ENCODE measurements at regions not wholly inside any gene's neighbourhood (a gene's known extent, or its start where the extent isn't known, plus 50 kb on each side); places are given as distances from the start of the nearest gene placed in this dataset.
A peak's percentile ranks its signal among the peaks of the same experiment; 100 is the strongest.

GRCh38 chr16:73206151-73206707, 158.3 kb upstream of the ZFHX3 start:
- Histone ChIP-seq H4K91ac (ENCODE audit: low read depth, low read length) (no peak overlapping the region), H2BK5ac (ENCODE audit: low read depth, low read length, poor library complexity) (no peak overlapping the region)
- DNase-seq: peak in 1 of 2 donors; percentile 34

GRCh38 chr16:73205153-73205886, 157.4 kb upstream of the ZFHX3 start:
- H4K91ac ChIP-seq (ENCODE audit: low read depth, low read length): no peak overlapping the region

More at GRCh38 chr16:73206151-73206707, 158.3 kb upstream of the ZFHX3 start:
- H3K23ac ChIP-seq (ENCODE audit: low read length): no peak overlapping the region
- H3K9ac ChIP-seq (ENCODE audit: low read length): no peak overlapping the region
- no peaks in the 10 kb centered on the region for H3K27me3 ChIP-seq (ENCODE audit: insufficient read depth, low read length)
- H3K9me3 ChIP-seq (ENCODE audit: insufficient read depth, low read depth, low read length): no peaks in the 10 kb centered on the region
- no peak overlapping the region for H2BK12ac ChIP-seq (ENCODE audit: low read length)
- H4K8ac ChIP-seq (ENCODE audit: low read depth, low read length): no peak overlapping the region
- no peak overlapping the region for H3K14ac ChIP-seq (ENCODE audit: low read length)
- no peak overlapping the region for H2AFZ ChIP-seq (ENCODE audit: insufficient read depth, low read length, poor library complexity)
- no peaks in the 10 kb centered on the region for H3K36me3 ChIP-seq (ENCODE audit: control insufficient read depth in 1 of 2, insufficient read depth in 2 of 2, low read length in 2 of 2)
- no peak overlapping the region for H3K4me2 ChIP-seq (ENCODE audit: low read length)
- no peak overlapping the region for H4K12ac ChIP-seq (ENCODE audit: low read depth, low read length)
- H3K18ac ChIP-seq (ENCODE audit: low read length): no peak overlapping the region
- no peaks in the 10 kb centered on the region for H3K79me1 ChIP-seq (ENCODE audit: low read length)
- no peak overlapping the region for H2AK5ac ChIP-seq (ENCODE audit: low read length)
- no peak overlapping the region for H2BK120ac ChIP-seq (ENCODE audit: insufficient read depth, low read length, poor library complexity)
- no peak overlapping the region for H3K4me3 ChIP-seq (ENCODE audit: low read depth, low read length)
- no peaks in the 10 kb centered on the region for H3K4me1 ChIP-seq (ENCODE audit: control insufficient read depth in 1 of 2, insufficient read depth in 2 of 2, low read length in 2 of 2)
- no peaks in the 10 kb centered on the region for H3K79me2 ChIP-seq (ENCODE audit: control insufficient read depth, insufficient read depth, low read length, poor library complexity)
- no peak overlapping the region for H3K27ac ChIP-seq (ENCODE audit: low read depth, low read length)
- WGBS (ENCODE audit: extremely low coverage, insufficient coverage, insufficient read length): 100% methylated on average over 1 of the region's 2 CpGs
- no peak overlapping the region for H3K4ac ChIP-seq (ENCODE audit: low read depth, low read length)

GRCh38 chr16:73204359-73205152, 156.6 kb upstream of the ZFHX3 start:
- Histone ChIP-seq H2AK5ac (ENCODE audit: low read length) (no peak overlapping the region), H3K27ac (ENCODE audit: low read depth, low read length) (no peak overlapping the region), H3K27me3 (ENCODE audit: insufficient read depth, low read length) (no peaks in the 10 kb centered on the region), H3K36me3 (ENCODE audit: control insufficient read depth in 1 of 2, insufficient read depth in 2 of 2, low read length in 2 of 2) (no peaks in the 10 kb centered on the region), H4K91ac (ENCODE audit: low read depth, low read length) (no peak overlapping the region), H3K4ac (ENCODE audit: low read depth, low read length) (no peak overlapping the region), H3K23ac (ENCODE audit: low read length) (no peak overlapping the region), H3K79me1 (ENCODE audit: low read length) (no peaks in the 10 kb centered on the region), H2BK120ac (ENCODE audit: insufficient read depth, low read length, poor library complexity) (no peak overlapping the region), H3K9me3 (ENCODE audit: insufficient read depth, low read depth, low read length) (no peaks in the 10 kb centered on the region), H4K8ac (ENCODE audit: low read depth, low read length) (no peak overlapping the region), H4K12ac (ENCODE audit: low read depth, low read length) (no peak overlapping the region), H2BK12ac (ENCODE audit: low read length) (no peak overlapping the region), H3K4me2 (ENCODE audit: low read length) (no peak overlapping the region), H3K9ac (ENCODE audit: low read length) (no peak overlapping the region), H3K4me3 (ENCODE audit: low read depth, low read length) (no peak overlapping the region), H3K18ac (ENCODE audit: low read length) (no peak overlapping the region), H3K4me1 (ENCODE audit: control insufficient read depth in 1 of 2, insufficient read depth in 2 of 2, low read length in 2 of 2) (no peaks in the 10 kb centered on the region), H3K14ac (ENCODE audit: low read length) (no peak overlapping the region), H3K79me2 (ENCODE audit: control insufficient read depth, insufficient read depth, low read length, poor library complexity) (no peaks in the 10 kb centered on the region), H2BK5ac (ENCODE audit: low read depth, low read length, poor library complexity) (no peak overlapping the region), H2AFZ (ENCODE audit: insufficient read depth, low read length, poor library complexity) (no peak overlapping the region)
- no peak for DNase-seq
- no CpG with 5 or more reads among the region's 8 CpGs for WGBS (ENCODE audit: extremely low coverage, insufficient coverage, insufficient read length)

More at GRCh38 chr16:73205153-73205886, 157.4 kb upstream of the ZFHX3 start:
- Histone ChIP-seq H3K36me3 (ENCODE audit: control insufficient read depth in 1 of 2, insufficient read depth in 2 of 2, low read length in 2 of 2) (no peaks in the 10 kb centered on the region), H2BK120ac (ENCODE audit: insufficient read depth, low read length, poor library complexity) (no peak overlapping the region), H3K4ac (ENCODE audit: low read depth, low read length) (no peak overlapping the region), H3K79me2 (ENCODE audit: control insufficient read depth, insufficient read depth, low read length, poor library complexity) (no peaks in the 10 kb centered on the region), H2BK5ac (ENCODE audit: low read depth, low read length, poor library complexity) (no peak overlapping the region), H4K12ac (ENCODE audit: low read depth, low read length) (no peak overlapping the region), H3K9me3 (ENCODE audit: insufficient read depth, low read depth, low read length) (no peaks in the 10 kb centered on the region), H3K4me2 (ENCODE audit: low read length) (no peak overlapping the region), H3K4me1 (ENCODE audit: control insufficient read depth in 1 of 2, insufficient read depth in 2 of 2, low read length in 2 of 2) (no peaks in the 10 kb centered on the region), H2AK5ac (ENCODE audit: low read length) (no peak overlapping the region), H2AFZ (ENCODE audit: insufficient read depth, low read length, poor library complexity) (no peak overlapping the region), H3K27ac (ENCODE audit: low read depth, low read length) (no peak overlapping the region), H4K8ac (ENCODE audit: low read depth, low read length) (no peak overlapping the region), H3K9ac (ENCODE audit: low read length) (no peak overlapping the region), H3K23ac (ENCODE audit: low read length) (no peak overlapping the region), H3K14ac (ENCODE audit: low read length) (no peak overlapping the region), H3K18ac (ENCODE audit: low read length) (no peak overlapping the region), H2BK12ac (ENCODE audit: low read length) (no peak overlapping the region), H3K79me1 (ENCODE audit: low read length) (no peaks in the 10 kb centered on the region), H3K4me3 (ENCODE audit: low read depth, low read length) (no peak overlapping the region), H3K27me3 (ENCODE audit: insufficient read depth, low read length) (no peaks in the 10 kb centered on the region)
- no peak for DNase-seq
- WGBS (ENCODE audit: extremely low coverage, insufficient coverage, insufficient read length): no CpG with 5 or more reads among the region's 9 CpGs

GRCh38 chr16:73202161-73202729, 154.3 kb upstream of the ZFHX3 start:
- Histone ChIP-seq H3K79me2 (ENCODE audit: control insufficient read depth, insufficient read depth, low read length, poor library complexity) (no peaks in the 10 kb centered on the region), H3K79me1 (ENCODE audit: low read length) (no peaks in the 10 kb centered on the region), H3K27ac (ENCODE audit: low read depth, low read length) (no peak overlapping the region), H3K4me3 (ENCODE audit: low read depth, low read length) (no peak overlapping the region), H2AFZ (ENCODE audit: insufficient read depth, low read length, poor library complexity) (no peak overlapping the region), H4K12ac (ENCODE audit: low read depth, low read length) (no peak overlapping the region), H2AK5ac (ENCODE audit: low read length) (no peak overlapping the region), H3K4ac (ENCODE audit: low read depth, low read length) (no peak overlapping the region), H3K4me1 (ENCODE audit: control insufficient read depth in 1 of 2, insufficient read depth in 2 of 2, low read length in 2 of 2) (no peaks in the 10 kb centered on the region), H2BK12ac (ENCODE audit: low read length) (no peak overlapping the region), H2BK5ac (ENCODE audit: low read depth, low read length, poor library complexity) (no peak overlapping the region), H3K36me3 (ENCODE audit: control insufficient read depth in 1 of 2, insufficient read depth in 2 of 2, low read length in 2 of 2) (no peaks in the 10 kb centered on the region), H3K9ac (ENCODE audit: low read length) (no peak overlapping the region), H2BK120ac (ENCODE audit: insufficient read depth, low read length, poor library complexity) (no peak overlapping the region), H3K9me3 (ENCODE audit: insufficient read depth, low read depth, low read length) (no peaks in the 10 kb centered on the region), H3K27me3 (ENCODE audit: insufficient read depth, low read length) (no peaks in the 10 kb centered on the region), H3K4me2 (ENCODE audit: low read length) (no peak overlapping the region), H3K18ac (ENCODE audit: low read length) (no peak overlapping the region), H3K23ac (ENCODE audit: low read length) (no peak overlapping the region), H4K91ac (ENCODE audit: low read depth, low read length) (no peak overlapping the region), H3K14ac (ENCODE audit: low read length) (no peak overlapping the region), H4K8ac (ENCODE audit: low read depth, low read length) (no peak overlapping the region)
- DNase-seq: no peak
- WGBS (ENCODE audit: extremely low coverage, insufficient coverage, insufficient read length): no CpG with 5 or more reads among the region's 5 CpGs
